C1 segment of cervical spinal cord (tissue), 14 donors: ENCODE measurements at regions not wholly inside any gene's neighbourhood (a gene's known extent, or its start where the extent isn't known, plus 50 kb on each side); places are given as distances from the start of the nearest gene placed in this dataset.

ENCODE experiments used
- DNase-seq, 14 donors: peaks; one replicate each; lab custom pipeline; 2025; lab: John Stamatoyannopoulos, UW

DNA sequence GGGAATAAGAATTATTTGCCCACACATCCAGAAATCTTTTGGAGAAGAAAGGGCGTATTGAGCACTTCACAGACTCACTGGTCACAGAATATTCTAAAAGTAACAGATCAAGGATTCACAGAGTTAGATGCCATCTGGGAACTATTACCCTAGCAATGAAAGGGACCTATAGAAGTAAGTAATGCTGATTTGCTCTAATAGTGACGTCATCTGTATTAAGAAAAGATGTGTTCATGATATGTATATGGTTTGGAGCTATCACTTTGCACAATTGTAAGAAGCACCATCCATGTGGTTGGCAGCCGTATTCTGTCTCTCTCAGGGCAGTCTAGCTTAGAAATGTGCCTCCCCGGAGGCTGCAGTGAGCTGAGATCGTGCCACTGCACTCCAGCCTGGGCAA lies 52.8 kb upstream of the SV2C start:
- DNase-seq = no peak

DNA sequence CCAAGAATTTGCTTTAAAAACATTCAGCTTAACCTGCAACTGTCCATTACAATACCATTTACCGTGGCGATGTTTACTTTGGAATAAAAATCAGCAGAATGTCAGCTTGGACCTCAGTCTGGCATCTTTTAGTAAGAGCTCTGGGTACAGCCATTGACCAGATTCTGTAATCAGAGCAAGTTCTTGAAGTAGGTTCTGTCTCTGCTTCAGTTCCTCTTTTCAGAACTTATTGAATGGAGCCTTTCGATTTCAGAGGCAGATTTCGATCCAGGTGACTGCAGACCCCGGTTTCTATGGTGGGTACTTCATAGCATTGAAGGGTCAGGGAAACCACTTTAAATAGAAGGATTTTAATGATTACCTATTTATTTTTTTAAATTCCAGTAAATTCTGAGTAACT lies 53.4 kb upstream of the SV2C start:
- no peak for DNase-seq

- DNase-seq = no peak
Observed at GRCh38 chr5:76025790-76026189, 57.4 kb upstream of the SV2C start.

DNA sequence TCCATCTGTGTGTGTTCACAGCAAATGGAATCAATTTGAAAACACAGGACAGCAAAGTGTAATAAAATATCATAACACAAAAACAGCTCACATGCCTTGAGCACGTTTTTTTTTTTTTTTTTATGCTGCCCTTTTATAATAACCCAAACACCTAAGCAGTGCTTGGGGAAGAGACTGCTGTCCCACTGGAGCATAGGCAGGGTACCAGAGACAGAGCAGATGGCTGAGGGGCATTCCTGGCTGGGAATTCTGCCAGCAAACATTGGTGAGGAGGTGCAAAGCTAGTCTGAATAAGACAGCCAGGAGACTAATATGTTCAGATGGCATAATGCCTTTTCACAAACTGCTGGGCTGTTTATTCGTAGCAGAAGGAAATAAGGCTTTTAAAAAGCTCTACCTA lies 58.1 kb upstream of the SV2C start:
- peak in 2 of 14 donors; percentile 0 to 21 for DNase-seq

GRCh38 chr5:76022611-76023010 lies 60.6 kb upstream of the SV2C start:
- no peak for DNase-seq

DNA sequence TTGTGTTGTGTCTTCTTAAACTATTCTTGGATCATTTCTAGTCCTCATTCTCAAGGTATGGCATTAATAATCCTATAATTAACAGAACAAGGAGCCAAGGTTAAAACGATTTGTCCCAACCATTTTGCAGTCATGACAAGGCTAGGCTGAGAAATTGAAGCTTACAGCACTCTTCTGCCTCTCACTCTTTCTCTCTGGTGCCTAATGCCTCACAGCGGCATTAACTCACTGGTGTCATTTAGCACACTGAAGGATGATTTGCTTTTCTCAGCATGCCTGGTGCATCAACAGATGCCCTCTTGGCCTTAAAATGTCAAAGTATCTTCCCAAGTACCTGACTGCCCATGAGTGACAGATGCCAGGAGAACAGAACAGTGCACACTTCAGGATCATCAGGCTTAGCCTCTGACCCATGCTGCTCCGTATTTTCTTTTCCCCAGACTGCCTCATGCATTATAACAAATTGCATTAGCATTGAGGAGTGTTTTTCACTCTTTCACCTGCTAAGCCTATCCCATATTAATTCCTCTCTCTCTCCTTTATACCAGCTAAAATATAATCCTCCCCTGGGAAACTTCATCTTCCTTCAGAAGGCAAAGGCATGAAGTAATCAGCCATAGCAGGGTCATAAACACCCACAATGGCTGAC lies 61.1 kb upstream of the SV2C start:
- no peak for DNase-seq

GRCh38 chr5:76016258-76016657 lies 66.9 kb upstream of the SV2C start:
- no peak for DNase-seq

DNA sequence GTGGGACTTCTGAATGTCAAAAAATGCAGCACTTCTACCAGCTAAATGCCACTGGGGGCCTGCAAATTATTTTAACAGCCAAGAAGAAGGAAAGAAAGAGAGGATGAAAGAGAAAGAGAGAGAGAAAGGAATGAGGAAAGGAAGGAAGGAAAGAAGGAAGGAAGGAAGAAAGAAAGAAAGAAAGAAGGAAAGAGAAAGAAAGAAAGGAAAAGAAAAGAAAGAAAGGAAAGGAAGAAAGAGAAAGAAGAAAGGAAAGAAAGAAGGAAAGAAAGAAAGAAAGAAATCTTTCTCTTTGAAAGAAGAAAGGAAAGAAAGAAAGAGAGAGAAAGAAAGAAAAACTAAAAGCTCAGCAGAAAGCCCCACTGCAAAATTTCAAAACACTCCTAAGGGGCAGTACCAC lies 69.2 kb upstream of the SV2C start:
- no peak for DNase-seq

- no peak for DNase-seq
Observed at GRCh38 chr5:76007904-76008303, 75.3 kb upstream of the SV2C start.

DNA sequence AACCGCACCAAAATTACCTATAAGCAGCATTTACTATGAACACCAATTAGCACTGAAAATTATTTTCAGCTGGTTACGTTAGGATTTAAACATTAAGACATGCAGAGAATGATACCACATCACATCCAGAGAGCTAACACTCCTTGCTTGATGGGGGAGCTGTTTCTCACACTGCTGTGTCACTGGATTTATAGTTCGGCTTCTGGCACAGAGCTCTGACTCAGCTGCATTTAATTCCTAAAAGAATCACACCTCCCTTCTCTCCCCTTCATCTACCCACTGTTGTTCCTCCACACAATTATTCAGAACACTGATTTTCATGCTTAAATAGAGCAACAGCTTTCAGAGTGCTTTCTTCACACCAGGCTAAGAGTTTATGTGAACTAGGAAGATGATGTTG lies 82.6 kb upstream of the SV2C start:
- no peak for DNase-seq

- no peak for DNase-seq
Observed at GRCh38 chr5:75993643-75994520, 89.3 kb upstream of the SV2C start.

DNA sequence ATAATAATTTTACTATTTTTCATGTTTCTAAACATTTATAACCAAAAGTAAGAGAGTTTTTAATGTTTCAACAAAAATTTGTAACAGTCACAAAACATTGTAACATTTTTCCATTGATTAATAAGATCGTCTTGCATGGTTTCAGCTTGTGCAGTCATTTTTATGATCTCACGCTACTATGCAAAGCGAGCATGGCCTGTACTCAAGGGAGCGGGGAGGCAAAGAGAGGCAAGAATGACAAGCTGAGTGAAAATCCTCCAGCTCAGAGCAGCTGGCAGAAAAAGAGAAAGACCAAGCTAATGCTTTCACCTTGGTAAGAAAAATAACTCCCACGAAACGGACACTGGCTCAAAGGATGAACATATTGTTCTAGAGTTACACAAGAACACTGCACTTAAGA lies 90.0 kb upstream of the SV2C start:
- no peak for DNase-seq

- DNase-seq = no peak
Observed at GRCh38 chr5:75992753-75993152, 90.4 kb upstream of the SV2C start.

GRCh38 chr5:75985077-75985476 lies 98.1 kb upstream of the SV2C start:
- no peak for DNase-seq

DNA sequence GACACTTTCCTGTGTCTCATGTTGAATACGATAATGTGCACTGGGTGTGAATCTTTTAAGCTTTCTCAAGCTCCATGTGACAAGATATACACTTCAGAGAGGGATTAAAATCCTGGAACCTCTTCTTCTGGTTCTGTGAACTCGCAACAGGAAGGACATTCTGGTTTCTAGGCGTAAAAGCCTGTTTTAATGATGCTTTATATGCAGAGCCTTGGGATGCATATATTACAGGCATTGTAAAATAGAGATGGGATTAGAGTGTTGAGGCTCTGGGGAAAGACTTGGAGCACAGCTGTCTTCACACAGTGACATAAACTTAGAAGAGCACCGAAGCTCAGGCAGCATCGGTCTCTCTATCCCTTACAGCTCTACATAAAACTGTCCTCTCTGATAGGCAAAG lies 107.7 kb upstream of the SV2C start:
- DNase-seq = no peak

DNA sequence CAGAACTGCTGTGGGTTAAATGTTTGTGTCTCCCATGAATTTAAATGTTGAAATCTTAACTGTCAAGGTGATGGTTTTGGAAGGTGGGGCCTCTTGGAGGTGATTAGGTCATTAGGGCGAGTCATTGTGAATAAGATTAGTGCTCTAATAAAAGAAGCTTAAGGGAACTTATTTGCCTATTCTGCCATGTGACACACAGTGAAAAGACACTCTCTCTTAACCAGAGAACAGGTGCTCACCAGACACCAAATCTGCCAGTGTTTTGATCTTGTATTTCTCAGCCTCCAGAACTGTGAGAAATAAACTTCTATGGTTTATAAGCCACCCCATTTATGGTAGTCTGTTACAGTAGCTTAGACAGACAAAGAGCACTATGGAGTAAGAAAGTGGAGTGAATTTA lies 117.9 kb upstream of the SV2C start:
- no peak for DNase-seq

- no peak for DNase-seq
Observed at GRCh38 chr5:75964008-75964407, 119.2 kb upstream of the SV2C start.

GRCh38 chr5:75963554-75963953 lies 119.6 kb upstream of the SV2C start:
- DNase-seq = no peak

DNA sequence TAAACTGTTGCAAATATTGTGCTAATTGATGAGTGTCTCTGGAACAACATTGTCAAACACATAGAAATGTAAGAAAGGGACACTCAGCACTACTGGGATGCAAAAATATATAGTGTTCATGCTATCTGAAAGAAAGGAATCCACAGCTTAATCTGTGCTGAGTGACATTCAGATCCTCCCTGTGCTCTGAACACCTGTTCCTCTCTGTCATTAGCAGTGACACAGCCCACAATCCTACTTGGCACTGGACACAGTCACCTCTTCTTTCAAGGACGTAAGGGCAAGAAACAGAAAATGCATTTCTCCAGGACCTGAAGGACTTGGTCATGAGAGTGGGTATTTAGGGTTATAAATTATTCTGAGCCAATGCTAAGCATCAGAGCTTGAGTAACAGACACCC lies 121.4 kb upstream of the SV2C start:
- DNase-seq = no peak

DNA sequence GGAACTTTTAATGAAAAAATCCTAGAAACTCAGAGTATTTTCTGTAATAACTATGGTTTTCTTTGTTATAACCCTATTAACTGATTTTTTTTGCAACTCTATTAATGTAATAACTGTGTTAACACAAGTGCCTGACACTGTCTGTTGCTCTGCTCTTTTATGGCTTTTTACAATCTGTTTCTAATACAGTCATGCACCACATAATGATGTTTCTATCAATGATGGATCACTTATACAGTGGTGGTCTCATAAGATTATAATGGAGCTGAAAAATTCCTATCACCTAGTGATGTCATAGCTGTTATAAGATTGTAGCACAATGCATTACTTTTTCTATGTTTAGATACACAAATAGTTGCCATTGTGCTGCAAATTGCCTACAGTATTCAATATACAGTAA lies 123.1 kb upstream of the SV2C start:
- DNase-seq = no peak

GRCh38 chr5:75952963-75953362 lies 130.2 kb upstream of the SV2C start:
- no peak for DNase-seq

DNA sequence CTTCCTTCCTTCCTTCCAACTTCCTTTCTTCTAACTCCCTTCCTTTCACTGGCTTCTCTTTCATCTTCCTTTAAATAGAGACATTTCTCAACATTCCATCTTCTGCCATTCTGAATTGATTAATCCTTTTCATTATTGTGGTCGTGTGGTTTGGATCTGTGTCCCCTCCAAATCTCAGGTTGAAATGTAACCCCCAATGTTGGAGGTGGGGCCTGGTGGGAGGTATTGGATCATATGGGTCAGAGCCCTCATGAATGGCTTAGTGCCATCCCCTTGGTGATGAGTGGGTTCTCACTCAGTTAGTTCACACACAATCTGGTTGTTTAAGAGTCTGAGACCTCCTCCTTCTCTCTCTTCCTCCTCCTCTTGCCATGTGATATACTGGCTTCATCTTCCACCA lies 130.9 kb upstream of the SV2C start:
- no peak for DNase-seq

DNA sequence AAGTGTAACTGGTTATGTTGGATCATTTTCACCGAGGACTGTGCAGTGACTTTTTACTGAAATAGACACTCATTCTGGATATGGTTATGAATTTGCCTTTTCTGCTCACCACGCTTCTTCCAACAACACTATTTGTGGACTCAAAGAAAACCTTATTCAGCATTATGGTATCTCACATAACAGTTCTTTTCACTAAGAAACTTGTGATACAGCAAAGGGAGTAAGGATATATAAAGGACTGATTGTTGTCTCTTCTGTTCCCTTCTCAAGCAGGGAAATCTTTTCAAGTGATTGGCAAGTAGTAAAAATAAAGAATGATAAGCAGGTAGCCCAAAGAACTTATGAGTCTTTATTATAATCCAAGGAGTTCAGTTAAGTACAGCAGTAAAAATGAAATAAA lies 131.5 kb upstream of the SV2C start:
- no peak for DNase-seq
